CD4-positive, alpha-beta T cell (primary cell): ENCODE measurements at regions not wholly inside any gene's neighbourhood (a gene's known extent, or its start where the extent isn't known, plus 50 kb on each side); places are given as distances from the start of the nearest gene placed in this dataset.

Experiments
- ATAC-seq: fragments of 200-7000 bp; cut with Tn5 transposase; one replicate; pipeline ENCODE4 v1.10.0; 2022; ENCODE audit warnings: mild to moderate bottlenecking; ENCODE audit not compliant: poor library complexity
- CTCF ChIA-PET: fragments of 350-600 bp; sonication (Branson Sonifier 250); formaldehyde crosslinking; loops from one replicate; lab custom pipeline; 2021; ENCODE audit warnings: antibody characterized with exemption, inconsistent platforms; lab: Charles Lee
- POLR2A ChIA-PET: fragments of 350-600 bp; sonication (Branson Sonifier 250); formaldehyde crosslinking; loops from one replicate; lab custom pipeline; 2021; ENCODE audit warnings: antibody characterized with exemption, inconsistent platforms; lab: Charles Lee
- DNase-seq, 14 experiments: peaks; one replicate each; pipeline ENCODE4 v3.0.0-alpha.2; 2013 to 2020; ENCODE audit warnings: mixed read lengths in 2 of 14
- H3K27ac ChIP-seq, 2 donors: one replicate each; pipeline versions ENCODE4 v1.5.1 to v1.7.0; 2013; ENCODE audit warnings: low read length in 2 of 2, low read depth in 1 of 2, mild to moderate bottlenecking in 1 of 2
- H3K27me3 ChIP-seq, 2 experiments: 1 replicate in 1 of 2; 2 replicates in 1 of 2; pipeline versions ENCODE4 v1.6.1 to v1.7.0; 2013; ENCODE audit warnings: low read length in 2 of 2, control low read depth in 1 of 2, mild to moderate bottlenecking in 1 of 2, moderate library complexity in 1 of 2; ENCODE audit not compliant: insufficient read depth in 2 of 2, control insufficient read depth in 1 of 2
- H3K36me3 ChIP-seq: one replicate; pipeline ENCODE4 v1.6.1; 2013; ENCODE audit warnings: low read length, control low read depth; ENCODE audit not compliant: insufficient read depth
- H3K4me1 ChIP-seq: one replicate; pipeline ENCODE4 v1.6.1; 2013; ENCODE audit warnings: low read length, control low read depth; ENCODE audit not compliant: insufficient read depth
- H3K4me3 ChIP-seq: one replicate; pipeline ENCODE4 v1.5.1; 2013; ENCODE audit warnings: mild to moderate bottlenecking, low read length, moderate library complexity
- H3K9me3 ChIP-seq, 2 experiments: 1 replicate in 1 of 2; 2 replicates in 1 of 2; pipeline versions ENCODE4 v1.6.1 to v1.7.0; 2013; ENCODE audit warnings: low read length in 2 of 2, mild to moderate bottlenecking in 2 of 2, control low read depth in 1 of 2, moderate library complexity in 1 of 2; ENCODE audit not compliant: control insufficient read depth in 1 of 2, insufficient read depth in 1 of 2
- H3K27ac Mint-ChIP-seq: one replicate; pipeline ENCODE4 v1.8.0; 2020; ENCODE audit warnings: mixed read lengths
- H3K27me3 Mint-ChIP-seq: one replicate; pipeline ENCODE4 v1.8.0; 2021; ENCODE audit warnings: mixed read lengths
- H3K36me3 Mint-ChIP-seq: one replicate; pipeline ENCODE4 v1.8.0; 2021; ENCODE audit warnings: low read depth, mixed read lengths
- H3K4me1 Mint-ChIP-seq: one replicate; pipeline ENCODE4 v1.8.0; 2021; ENCODE audit warnings: low read depth, mixed read lengths
- H3K4me3 Mint-ChIP-seq: one replicate; pipeline ENCODE4 v1.8.0; 2020; ENCODE audit warnings: mild to moderate bottlenecking, mixed read lengths
- H3K9me3 Mint-ChIP-seq: one replicate; pipeline ENCODE4 v1.8.0; 2020; ENCODE audit warnings: mixed read lengths
- intact Hi-C, 2 experiments: fragments of 100-400 bp; cut with DNase I in 1 of 2; cut with micrococcal nuclease in 1 of 2; formaldehyde crosslinking; loops; one replicate each; pipeline versions ENCODE4 v1.15.1 to v1.9.0; 2023 to 2025; cut with DNase I, micrococcal nuclease
- TF ChIP-seq, protein P1 (sequence below): fragments of 200-600 bp; IDR thresholded peaks from one replicate; pipeline ENCODE4 v1.8.0; 2022; ENCODE audit warnings: antibody characterized with exemption, mild to moderate bottlenecking

DNA sequence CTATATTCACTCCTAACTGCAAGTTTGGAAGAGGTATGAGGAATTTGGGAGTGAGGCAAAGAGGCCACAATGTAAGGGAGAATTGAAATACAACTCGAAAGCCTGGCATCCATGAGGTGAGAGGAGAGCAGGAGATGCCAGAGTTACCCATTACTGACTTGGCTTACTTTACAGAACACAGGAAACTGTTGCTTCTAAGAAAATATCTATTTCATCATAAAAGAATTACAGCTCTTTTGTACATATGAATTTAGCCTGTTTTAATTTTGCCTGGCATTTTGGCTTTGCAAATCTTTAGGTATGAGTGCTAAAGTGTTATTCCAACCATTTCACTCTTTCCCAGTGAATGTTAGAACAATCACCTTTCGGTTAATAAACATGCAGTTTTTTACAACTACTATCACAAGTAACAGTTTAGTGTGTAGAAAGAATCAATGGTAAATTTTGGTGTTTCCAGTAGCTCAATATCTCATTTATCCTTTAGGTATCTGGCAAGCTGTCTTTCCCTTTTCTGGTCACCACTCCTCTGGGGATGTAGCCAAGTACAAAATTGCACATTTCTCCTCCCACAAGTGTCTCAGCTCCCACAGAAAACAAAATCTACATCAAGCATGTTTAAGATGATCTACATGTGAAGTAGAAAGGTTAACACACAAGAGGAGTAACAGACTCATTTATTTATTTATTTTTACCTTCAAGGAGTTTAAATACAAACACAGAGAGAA, 196.6 kb upstream of the DCN start:
- TF ChIP-seq, protein P1, sequence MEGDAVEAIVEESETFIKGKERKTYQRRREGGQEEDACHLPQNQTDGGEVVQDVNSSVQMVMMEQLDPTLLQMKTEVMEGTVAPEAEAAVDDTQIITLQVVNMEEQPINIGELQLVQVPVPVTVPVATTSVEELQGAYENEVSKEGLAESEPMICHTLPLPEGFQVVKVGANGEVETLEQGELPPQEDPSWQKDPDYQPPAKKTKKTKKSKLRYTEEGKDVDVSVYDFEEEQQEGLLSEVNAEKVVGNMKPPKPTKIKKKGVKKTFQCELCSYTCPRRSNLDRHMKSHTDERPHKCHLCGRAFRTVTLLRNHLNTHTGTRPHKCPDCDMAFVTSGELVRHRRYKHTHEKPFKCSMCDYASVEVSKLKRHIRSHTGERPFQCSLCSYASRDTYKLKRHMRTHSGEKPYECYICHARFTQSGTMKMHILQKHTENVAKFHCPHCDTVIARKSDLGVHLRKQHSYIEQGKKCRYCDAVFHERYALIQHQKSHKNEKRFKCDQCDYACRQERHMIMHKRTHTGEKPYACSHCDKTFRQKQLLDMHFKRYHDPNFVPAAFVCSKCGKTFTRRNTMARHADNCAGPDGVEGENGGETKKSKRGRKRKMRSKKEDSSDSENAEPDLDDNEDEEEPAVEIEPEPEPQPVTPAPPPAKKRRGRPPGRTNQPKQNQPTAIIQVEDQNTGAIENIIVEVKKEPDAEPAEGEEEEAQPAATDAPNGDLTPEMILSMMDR: no peak
- Mint-ChIP-seq H3K27me3 (peaks cover 4% of the 10 kb centered on the region), H3K4me3 (no peak overlapping the region), H3K9me3 (no peaks in the 10 kb centered on the region), H3K27ac (no peak overlapping the region), H3K4me1 (peaks cover 5% of the 10 kb centered on the region), H3K36me3 (no peaks in the 10 kb centered on the region)
- Histone ChIP-seq H3K4me3 (no peak overlapping the region), H3K27ac (no peak overlapping the region), H3K4me1 (peaks cover 7% of the 10 kb centered on the region), H3K9me3 (no peaks in the 10 kb centered on the region), H3K27me3 (peaks cover 0 to 5% of the 10 kb centered on the region in 2 experiments), H3K36me3 (no peaks in the 10 kb centered on the region)
- ATAC-seq (no peak), DNase-seq (no peak)
- POLR2A ChIA-PET: no interaction called here
- intact Hi-C loops: no loop called here
- CTCF ChIA-PET: no interaction called here

DNA sequence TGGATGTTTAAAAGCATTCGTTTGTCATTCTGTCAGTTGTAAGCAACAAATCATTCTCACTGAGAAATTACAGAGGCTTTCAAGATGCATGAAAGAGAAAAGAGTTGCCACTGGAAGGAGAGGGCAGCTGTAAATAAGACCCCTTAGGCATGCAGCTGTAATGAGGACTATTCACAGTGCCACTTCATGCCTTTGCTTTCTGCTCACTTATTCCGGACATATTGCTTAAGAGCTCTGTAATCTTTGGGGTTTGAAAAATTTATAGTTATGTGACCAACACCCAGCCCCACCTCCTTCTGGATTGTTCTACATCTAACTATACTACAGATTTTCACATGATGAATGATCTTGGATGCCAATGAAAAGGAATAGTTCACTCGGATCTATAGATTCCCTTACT, 194.8 kb upstream of the DCN start:
- CTCF ChIA-PET: no interaction called here
- Histone ChIP-seq H3K27ac (no peak overlapping the region), H3K9me3 (no peaks in the 10 kb centered on the region), H3K27me3 (peaks cover 0 to 5% of the 10 kb centered on the region in 2 experiments), H3K4me3 (no peak overlapping the region), H3K36me3 (no peaks in the 10 kb centered on the region), H3K4me1 (peaks cover 7% of the 10 kb centered on the region)
- no peaks in the 10 kb centered on the region for H3K36me3 Mint-ChIP-seq
- peaks cover 8% of the 10 kb centered on the region for H3K27me3 Mint-ChIP-seq
- no peak overlapping the region for H3K27ac Mint-ChIP-seq
- intact Hi-C loops: no loop called here
- no peak overlapping the region for H3K4me3 Mint-ChIP-seq
- TF ChIP-seq, protein P1: no peak
- DNase-seq: no peak
- peaks cover 5% of the 10 kb centered on the region for H3K4me1 Mint-ChIP-seq
- POLR2A ChIA-PET: no interaction called here
- no peak for ATAC-seq
- H3K9me3 Mint-ChIP-seq: no peaks in the 10 kb centered on the region

DNA sequence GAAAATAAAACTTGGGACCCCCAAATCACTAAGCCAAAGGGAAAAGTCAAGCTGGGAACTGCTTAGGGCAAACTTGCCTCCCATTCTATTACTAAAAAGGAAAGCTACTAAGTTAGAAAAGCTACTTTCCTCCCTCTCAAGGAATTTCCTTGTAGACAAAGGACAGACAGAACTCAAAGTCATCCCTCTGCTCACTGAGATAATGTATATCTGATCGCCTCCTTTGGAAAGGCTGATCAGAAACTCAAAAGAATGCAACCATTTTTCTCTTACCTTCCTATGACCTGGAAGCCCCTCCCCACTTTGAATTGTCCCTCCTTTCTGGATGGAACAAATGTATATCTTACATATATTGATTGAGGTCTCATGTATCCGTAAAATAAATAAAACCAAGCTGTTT, 190.5 kb upstream of the DCN start:
- no peak for DNase-seq
- CTCF ChIA-PET: no interaction called here
- Histone ChIP-seq H3K36me3 (no peaks in the 10 kb centered on the region), H3K4me3 (no peak overlapping the region), H3K9me3 (no peaks in the 10 kb centered on the region), H3K27me3 (no peaks in the 10 kb centered on the region), H3K4me1 (no peaks in the 10 kb centered on the region), H3K27ac (no peak overlapping the region)
- TF ChIP-seq, protein P1: no peak
- intact Hi-C loops: no loop called here
- H3K27me3 Mint-ChIP-seq: peaks cover 8% of the 10 kb centered on the region
- no peak for ATAC-seq
- H3K9me3 Mint-ChIP-seq: no peaks in the 10 kb centered on the region
- H3K4me3 Mint-ChIP-seq: no peak overlapping the region
- no peaks in the 10 kb centered on the region for H3K4me1 Mint-ChIP-seq
- no peaks in the 10 kb centered on the region for H3K36me3 Mint-ChIP-seq
- POLR2A ChIA-PET: interaction anchor here (0.6 kb wide), 1 partner anchor 70 kb away, joined by 4 read pairs; no protein-coding TSS in a partner anchor
- H3K27ac Mint-ChIP-seq: no peak overlapping the region
